ENCODE measurements at regions not wholly inside any gene's neighbourhood (a gene's known extent, or its start where the extent isn't known, plus 50 kb on each side); places are given as distances from the start of the nearest gene placed in this dataset.

GRCh38 chrX:14194711-14195110 is 165.0 kb upstream of the GEMIN8 start:
- TF ChIP-seq CTCF (IDR thresholded peaks at IDR 0.05): no peak
- TF ChIP-seq EZH2 (IDR thresholded peaks at IDR 0.05): no peak
